AG09309 (cell line): ENCODE measurements at regions not wholly inside any gene's neighbourhood (a gene's known extent, or its start where the extent isn't known, plus 50 kb on each side); places are given as distances from the start of the nearest gene placed in this dataset.

Experiments used
- DNase-seq: peaks from one replicate; pipeline ENCODE4 v3.0.0-alpha.2; 2010; ENCODE audit warnings: low read depth
- H3K4me3 ChIP-seq: 2 replicates; pipeline ENCODE4 v1.5.1; 2011; ENCODE audit warnings: mild to moderate bottlenecking, low read depth, low read length, moderate library complexity; ENCODE audit not compliant: control insufficient read depth
- TF ChIP-seq, protein P1 (sequence below): IDR thresholded peaks from 2 replicates; pipeline ENCODE4 v1.5.1; 2011; ENCODE audit warnings: mild to moderate bottlenecking, low read depth, low read length, inconsistent platforms; ENCODE audit not compliant: insufficient read depth, control insufficient read depth; ENCODE audit errors: missing control alignments

DNA sequence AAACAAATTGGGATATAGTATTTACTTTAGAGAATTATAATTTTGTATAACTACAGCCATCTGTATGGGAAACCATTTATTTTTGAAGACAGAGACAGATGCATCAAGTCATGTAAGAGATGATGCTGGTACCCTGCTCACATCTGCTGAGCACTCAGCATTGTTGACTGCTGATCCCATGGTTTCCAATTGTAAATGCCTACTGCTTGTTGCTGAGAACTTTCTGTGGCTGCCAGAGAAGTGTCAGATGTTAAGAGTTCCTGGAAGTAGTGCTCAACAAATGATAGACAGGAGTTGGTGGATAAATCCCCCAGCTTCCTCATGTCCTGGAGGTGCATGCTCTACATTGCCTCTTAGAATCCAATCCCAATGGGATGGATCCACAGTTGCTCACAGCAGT is 167.1 kb downstream of the OXSM start:
- DNase-seq: no peak
- TF ChIP-seq, protein P1, sequence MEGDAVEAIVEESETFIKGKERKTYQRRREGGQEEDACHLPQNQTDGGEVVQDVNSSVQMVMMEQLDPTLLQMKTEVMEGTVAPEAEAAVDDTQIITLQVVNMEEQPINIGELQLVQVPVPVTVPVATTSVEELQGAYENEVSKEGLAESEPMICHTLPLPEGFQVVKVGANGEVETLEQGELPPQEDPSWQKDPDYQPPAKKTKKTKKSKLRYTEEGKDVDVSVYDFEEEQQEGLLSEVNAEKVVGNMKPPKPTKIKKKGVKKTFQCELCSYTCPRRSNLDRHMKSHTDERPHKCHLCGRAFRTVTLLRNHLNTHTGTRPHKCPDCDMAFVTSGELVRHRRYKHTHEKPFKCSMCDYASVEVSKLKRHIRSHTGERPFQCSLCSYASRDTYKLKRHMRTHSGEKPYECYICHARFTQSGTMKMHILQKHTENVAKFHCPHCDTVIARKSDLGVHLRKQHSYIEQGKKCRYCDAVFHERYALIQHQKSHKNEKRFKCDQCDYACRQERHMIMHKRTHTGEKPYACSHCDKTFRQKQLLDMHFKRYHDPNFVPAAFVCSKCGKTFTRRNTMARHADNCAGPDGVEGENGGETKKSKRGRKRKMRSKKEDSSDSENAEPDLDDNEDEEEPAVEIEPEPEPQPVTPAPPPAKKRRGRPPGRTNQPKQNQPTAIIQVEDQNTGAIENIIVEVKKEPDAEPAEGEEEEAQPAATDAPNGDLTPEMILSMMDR: no peak
- H3K4me3 ChIP-seq: no peak overlapping the region

DNA sequence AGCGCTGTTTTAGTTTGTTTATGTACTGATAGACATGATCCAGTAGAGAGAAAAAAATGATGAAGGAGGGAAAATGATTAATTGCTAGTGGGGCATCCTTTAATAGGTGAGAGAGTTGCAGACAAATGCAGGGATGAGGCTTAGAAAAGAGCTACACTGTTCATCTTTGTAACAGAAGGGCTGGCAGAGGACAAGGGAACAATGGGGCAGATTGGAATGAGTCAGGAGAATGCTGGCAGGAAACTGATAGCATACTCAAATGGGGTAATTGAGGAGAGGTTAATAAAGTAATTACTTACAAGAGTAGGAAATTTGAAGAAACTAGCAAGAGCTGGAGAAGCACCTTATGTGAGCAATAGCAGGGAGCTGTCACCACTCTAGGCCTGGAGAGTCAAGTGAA is 170.9 kb downstream of the OXSM start:
- TF ChIP-seq, protein P1: no peak
- DNase-seq: no peak
- no peak overlapping the region for H3K4me3 ChIP-seq

DNA sequence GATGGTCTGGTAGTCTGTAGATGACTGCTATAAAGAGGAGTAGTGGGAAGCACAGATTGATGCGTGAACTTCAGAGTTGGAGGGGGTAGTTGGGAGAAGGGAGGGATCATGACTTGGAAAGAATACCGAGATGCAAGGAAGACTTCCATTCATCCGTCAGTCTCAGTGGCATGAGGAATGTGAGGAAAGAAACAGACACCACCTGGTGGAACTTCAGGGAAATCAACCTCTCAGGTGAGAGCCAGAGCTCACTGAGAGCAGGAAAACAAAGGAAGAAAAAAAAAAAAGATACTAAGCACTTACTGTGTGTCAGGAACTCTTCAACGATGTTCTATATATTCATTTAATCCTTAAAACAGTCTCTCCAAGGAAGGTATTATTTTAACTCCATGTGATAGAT is 172.4 kb downstream of the OXSM start:
- DNase-seq: no peak
- TF ChIP-seq, protein P1: no peak
- H3K4me3 ChIP-seq: no peak overlapping the region

DNA sequence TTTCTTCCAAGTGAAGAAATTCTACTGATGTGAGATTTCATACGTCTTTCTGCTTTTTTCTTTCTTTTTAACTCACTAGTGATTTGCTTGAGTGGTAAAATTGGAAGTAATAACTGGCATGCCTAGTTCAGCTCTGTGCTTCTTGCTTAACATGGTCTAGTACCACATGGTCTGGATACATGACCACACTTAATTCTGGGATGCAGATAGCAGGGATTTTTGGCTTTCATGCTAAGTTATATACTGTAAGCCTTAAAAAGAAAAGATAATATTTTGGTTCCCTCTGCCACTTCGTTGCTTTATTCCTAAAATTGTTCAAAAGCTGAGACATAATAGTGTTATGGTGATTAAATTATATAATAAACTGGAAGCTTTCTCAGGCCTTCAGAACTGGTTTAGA is 174.3 kb downstream of the OXSM start:
- DNase-seq: no peak

DNA sequence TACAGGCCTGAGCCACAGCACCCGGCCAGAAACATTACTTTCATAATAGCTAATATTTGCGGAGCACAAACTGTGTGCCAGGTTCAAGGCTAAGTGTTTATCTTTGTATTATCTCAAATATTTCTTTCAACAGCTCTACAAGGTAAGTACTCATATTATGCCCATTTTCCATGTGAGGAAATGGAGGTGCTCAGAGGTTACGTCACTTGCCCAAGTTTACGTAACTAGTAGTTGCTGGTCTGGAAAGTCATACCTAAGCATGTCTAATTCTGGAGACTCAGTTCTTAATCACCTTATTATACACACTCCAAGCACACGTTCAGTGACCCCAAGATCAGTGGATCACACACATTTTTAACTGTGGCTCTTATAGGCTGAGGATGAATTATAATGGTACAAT is 177.5 kb downstream of the OXSM start:
- no peak overlapping the region for H3K4me3 ChIP-seq
- DNase-seq: no peak
- TF ChIP-seq, protein P1: no peak

More for the DNA sequence above, 174.3 kb downstream of the OXSM start:
- TF ChIP-seq, protein P1: no peak
- no peak overlapping the region for H3K4me3 ChIP-seq

DNA sequence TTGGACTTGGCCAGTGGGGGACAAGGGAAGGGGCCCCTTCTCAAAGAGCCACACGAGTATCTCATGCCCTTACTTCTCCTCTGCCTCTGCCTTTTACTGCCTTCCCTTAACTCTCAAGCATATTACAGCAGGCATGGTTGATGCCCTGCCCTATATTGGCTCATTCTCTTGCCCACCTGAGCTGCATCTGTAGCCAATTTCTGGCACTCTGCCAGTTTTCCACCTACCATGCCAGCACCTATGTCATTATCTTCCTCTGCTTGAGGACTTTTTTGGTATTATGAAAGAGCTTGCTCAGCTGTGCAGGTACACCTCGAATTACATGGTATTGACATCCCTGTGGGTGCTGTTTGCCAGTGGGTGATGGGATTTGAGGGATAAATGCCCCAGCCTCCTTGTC is 181.8 kb downstream of the OXSM start:
- no peak for DNase-seq
- TF ChIP-seq, protein P1: no peak
- no peak overlapping the region for H3K4me3 ChIP-seq

DNA sequence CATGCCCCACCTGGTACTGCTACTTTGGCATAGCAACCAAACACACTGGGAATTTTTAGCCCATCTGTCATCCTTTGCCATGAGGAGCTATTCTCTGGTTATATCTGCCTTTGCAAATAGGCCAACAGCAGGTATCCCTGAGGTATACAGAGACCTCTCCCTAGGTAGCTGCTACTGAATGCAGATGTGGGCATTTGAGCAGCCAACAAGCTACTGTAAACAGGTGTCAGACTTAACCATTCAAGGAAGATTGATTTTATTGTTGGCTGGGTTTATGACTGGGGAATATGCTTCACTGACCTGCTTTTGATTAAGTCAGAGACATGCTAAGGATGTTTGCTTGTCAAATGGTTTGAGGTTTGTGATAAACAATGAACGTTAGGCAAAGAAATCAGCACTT is 183.2 kb downstream of the OXSM start:
- no peak overlapping the region for H3K4me3 ChIP-seq
- DNase-seq: no peak
- TF ChIP-seq, protein P1: no peak
